ENCODE measurements at regions not wholly inside any gene's neighbourhood (a gene's known extent, or its start where the extent isn't known, plus 50 kb on each side); places are given as distances from the start of the nearest gene placed in this dataset.

GRCh38 chr20:11017446-11017845 is 343.6 kb upstream of the JAG1 start:
- intact Hi-C loops (cut with micrococcal nuclease; ENCODE audit: unreplicated experiment), result no loop called here
- no peaks in the 10 kb centered on the region for H3K9me2 ChIP-seq (ENCODE audit: insufficient read depth, low read length)
- H4K20me1 ChIP-seq (ENCODE audit: insufficient read depth, low read length), result no peaks in the 10 kb centered on the region
- H3K4me1 ChIP-seq (ENCODE audit: insufficient read depth, low read length, poor library complexity, severe bottlenecking), result no peaks in the 10 kb centered on the region
- no peaks in the 10 kb centered on the region for H3K36me3 ChIP-seq (ENCODE audit: insufficient read depth, low read length)
- POLR2A ChIA-PET, result no interaction called here
- H2AFZ ChIP-seq (ENCODE audit: low read length), result no peak overlapping the region
- no peak overlapping the region for H3K4me2 ChIP-seq (ENCODE audit: low read length)
- TF ChIP-seq CTCF (conservative IDR thresholded peaks at IDR 0.05; ENCODE audit: low read length), result no peak
- no peak for TF ChIP-seq EZH2phosphoT487 (IDR thresholded peaks at IDR 0.05; ENCODE audit: borderline replicate concordance, low read depth, low read length)
- BruUV-seq (replicated peaks), result no TSS peak
- DNase-seq (ENCODE audit: low spot score), result no peak
- CTCF ChIA-PET (ENCODE audit: unreplicated experiment), result no interaction called here
- no peaks in the 10 kb centered on the region for H3K79me2 ChIP-seq (ENCODE audit: insufficient read depth, low read depth, low read length)
- H3K27ac ChIP-seq (ENCODE audit: low read depth, low read length, poor library complexity, severe bottlenecking), result no peak overlapping the region
- H3K4me3 ChIP-seq (ENCODE audit: low read depth, low read length, poor library complexity, severe bottlenecking), result no peak overlapping the region
- no peaks in the 10 kb centered on the region for H3K9me3 ChIP-seq (ENCODE audit: low read length)

- H3K4me1 ChIP-seq (ENCODE audit: insufficient read depth, low read length, poor library complexity, severe bottlenecking), result no peaks in the 10 kb centered on the region
- no peak for DNase-seq (ENCODE audit: low spot score)
- H2AFZ ChIP-seq (ENCODE audit: low read length), result no peak overlapping the region
- no peak overlapping the region for H3K4me2 ChIP-seq (ENCODE audit: low read length)
- no peak for TF ChIP-seq EZH2phosphoT487 (IDR thresholded peaks at IDR 0.05; ENCODE audit: borderline replicate concordance, low read depth, low read length)
- no peak for TF ChIP-seq CTCF (conservative IDR thresholded peaks at IDR 0.05; ENCODE audit: low read length)
- no peak overlapping the region for H3K4me3 ChIP-seq (ENCODE audit: low read depth, low read length, poor library complexity, severe bottlenecking)
- H3K9me3 ChIP-seq (ENCODE audit: low read length), result no peaks in the 10 kb centered on the region
- no peaks in the 10 kb centered on the region for H3K79me2 ChIP-seq (ENCODE audit: insufficient read depth, low read depth, low read length)
- intact Hi-C loops (cut with micrococcal nuclease; ENCODE audit: unreplicated experiment), result no loop called here
- no TSS peak for BruUV-seq (replicated peaks)
- H3K9me2 ChIP-seq (ENCODE audit: insufficient read depth, low read length), result no peaks in the 10 kb centered on the region
- H4K20me1 ChIP-seq (ENCODE audit: insufficient read depth, low read length), result no peaks in the 10 kb centered on the region
- H3K27ac ChIP-seq (ENCODE audit: low read depth, low read length, poor library complexity, severe bottlenecking), result no peak overlapping the region
- no peaks in the 10 kb centered on the region for H3K36me3 ChIP-seq (ENCODE audit: insufficient read depth, low read length)
- ChIA-PET POLR2A (no interaction called here), CTCF (ENCODE audit: unreplicated experiment) (no interaction called here)
These were observed 344.9 kb upstream of the JAG1 start for GRCh38 chr20:11018668-11019170.

DNA sequence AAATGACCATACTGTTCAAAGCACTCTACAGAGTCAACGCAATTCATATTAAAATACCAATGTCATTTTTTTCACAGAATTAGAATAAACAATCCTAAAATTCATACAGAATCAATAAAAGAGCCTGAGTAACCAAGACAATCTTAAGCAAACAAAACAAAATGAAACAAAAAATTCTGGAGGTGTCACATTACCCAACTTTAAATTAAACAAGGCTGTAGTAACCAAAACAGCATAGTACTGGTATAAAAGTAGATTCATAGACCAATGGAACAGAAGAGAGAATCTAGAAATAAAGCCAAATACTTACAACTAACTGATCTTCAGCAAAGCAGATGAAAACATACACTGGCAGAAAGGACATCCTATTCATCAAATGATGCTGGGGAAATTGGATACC is 346.9 kb upstream of the JAG1 start:
- H2AFZ ChIP-seq (ENCODE audit: low read length), result no peak overlapping the region
- ChIA-PET CTCF (ENCODE audit: unreplicated experiment) (no interaction called here), POLR2A (no interaction called here)
- no peaks in the 10 kb centered on the region for H3K9me3 ChIP-seq (ENCODE audit: low read length)
- no peaks in the 10 kb centered on the region for H3K4me1 ChIP-seq (ENCODE audit: insufficient read depth, low read length, poor library complexity, severe bottlenecking)
- BruUV-seq (replicated peaks), result no TSS peak
- H3K36me3 ChIP-seq (ENCODE audit: insufficient read depth, low read length), result no peaks in the 10 kb centered on the region
- TF ChIP-seq CTCF (conservative IDR thresholded peaks at IDR 0.05; ENCODE audit: low read length) (no peak), EZH2phosphoT487 (IDR thresholded peaks at IDR 0.05; ENCODE audit: borderline replicate concordance, low read depth, low read length) (no peak)
- no peak for DNase-seq (ENCODE audit: low spot score)
- no peak overlapping the region for H3K4me3 ChIP-seq (ENCODE audit: low read depth, low read length, poor library complexity, severe bottlenecking)
- no peak overlapping the region for H3K4me2 ChIP-seq (ENCODE audit: low read length)
- no peak overlapping the region for H3K27ac ChIP-seq (ENCODE audit: low read depth, low read length, poor library complexity, severe bottlenecking)
- no peaks in the 10 kb centered on the region for H3K9me2 ChIP-seq (ENCODE audit: insufficient read depth, low read length)
- no peaks in the 10 kb centered on the region for H4K20me1 ChIP-seq (ENCODE audit: insufficient read depth, low read length)
- H3K79me2 ChIP-seq (ENCODE audit: insufficient read depth, low read depth, low read length), result no peaks in the 10 kb centered on the region
- intact Hi-C loops (cut with micrococcal nuclease; ENCODE audit: unreplicated experiment), result no loop called here
